ENCODE measurements at regions not wholly inside any gene's neighbourhood (a gene's known extent, or its start where the extent isn't known, plus 50 kb on each side); places are given as distances from the start of the nearest gene placed in this dataset.

- Histone ChIP-seq H3K27ac (ENCODE audit: extremely low read depth, low read depth, low read length) (no peak overlapping the region), H3K27me3 (ENCODE audit: control insufficient read depth in 2 of 2, insufficient read depth in 2 of 2, low read length in 2 of 2) (no peaks in the 10 kb centered on the region), H3K4me2 (ENCODE audit: insufficient read depth, low read length) (no peak overlapping the region), H3K36me3 (ENCODE audit: control insufficient read depth, insufficient read depth, low read length) (no peaks in the 10 kb centered on the region), H3K4me3 (no peak overlapping the region), H3K9ac (ENCODE audit: insufficient read depth in 1 of 2, low read depth in 2 of 2, low read length in 2 of 2) (no peak overlapping the region), H3K9me1 (ENCODE audit: control insufficient read depth, insufficient read depth, low read length) (no peaks in the 10 kb centered on the region), H2AFZ (ENCODE audit: low read depth, low read length) (no peak overlapping the region), H3K79me2 (ENCODE audit: control insufficient read depth, insufficient read depth, low read length) (no peaks in the 10 kb centered on the region), H4K20me1 (replicated peaks; ENCODE audit: control insufficient read depth, insufficient read depth, low read length) (no peaks in the 10 kb centered on the region), H3K4me1 (replicated peaks in 1 of 2; ENCODE audit: control insufficient read depth in 2 of 2, insufficient read depth in 2 of 2, low read length in 2 of 2) (no peaks in the 10 kb centered on the region), H3K9me3 (replicated peaks; ENCODE audit: control insufficient read depth, insufficient read depth, low read depth, low read length) (no peaks in the 10 kb centered on the region)
- DNase-seq (ENCODE audit: extremely low read depth in 1 of 4, low spot score in 3 of 4) (no peak), FAIRE-seq (no peak), ATAC-seq (no peak)
- ChIA-PET CTCF (ENCODE audit: low intra/inter-chr PET ratio) (no interaction called here), POLR2A (no interaction called here)
- intact Hi-C loops (cut with micrococcal nuclease) (no loop called here), in situ Hi-C loops (cut with MboI) (no loop called here)
- 0% methylated on average over 2 of the region's 2 CpGs for WGBS (ENCODE audit: insufficient coverage, low coverage, missing lambda C conversion rate)
- TF ChIP-seq EP300 (IDR thresholded peaks at IDR 0.05; ENCODE audit: low read length) (no peak), CTCF (IDR thresholded peaks at IDR 0.05 in 2 of 3, conservative IDR thresholded peaks at IDR 0.05 in 1 of 3; ENCODE audit: insufficient read depth in 2 of 3, low read depth in 1 of 3, low read length in 3 of 3) (no peak)
- no TSS peak for BruUV-seq (replicated peaks)
Measured at GRCh38 chr2:220014961-220015360, 387.5 kb downstream of the SLC4A3 start.

GRCh38 chr2:220015576-220015975 is 388.1 kb downstream of the SLC4A3 start:
- H3K79me2 ChIP-seq (ENCODE audit: control insufficient read depth, insufficient read depth, low read length): no peaks in the 10 kb centered on the region
- 0% methylated on average over 1 of the region's 1 CpG for WGBS (ENCODE audit: insufficient coverage, low coverage, missing lambda C conversion rate)
- no peak for DNase-seq (ENCODE audit: extremely low read depth in 1 of 4, low spot score in 3 of 4)
- H3K9ac ChIP-seq (ENCODE audit: insufficient read depth in 1 of 2, low read depth in 2 of 2, low read length in 2 of 2): no peak overlapping the region
- no peaks in the 10 kb centered on the region for H3K36me3 ChIP-seq (ENCODE audit: control insufficient read depth, insufficient read depth, low read length)
- no TSS peak for BruUV-seq (replicated peaks)
- in situ Hi-C loops (cut with MboI) (no loop called here), intact Hi-C loops (cut with micrococcal nuclease) (no loop called here)
- no peaks in the 10 kb centered on the region for H3K4me1 ChIP-seq (replicated peaks in 1 of 2; ENCODE audit: control insufficient read depth in 2 of 2, insufficient read depth in 2 of 2, low read length in 2 of 2)
- H3K9me3 ChIP-seq (replicated peaks; ENCODE audit: control insufficient read depth, insufficient read depth, low read depth, low read length): no peaks in the 10 kb centered on the region
- no peak for FAIRE-seq
- no peaks in the 10 kb centered on the region for H4K20me1 ChIP-seq (replicated peaks; ENCODE audit: control insufficient read depth, insufficient read depth, low read length)
- no peak overlapping the region for H3K4me3 ChIP-seq
- no peak for TF ChIP-seq TAL1 (IDR thresholded peaks at IDR 0.05)
- H3K4me2 ChIP-seq (ENCODE audit: insufficient read depth, low read length): no peak overlapping the region
- no peak overlapping the region for H2AFZ ChIP-seq (ENCODE audit: low read depth, low read length)
- POLR2A ChIA-PET: interaction anchor here (0.5 kb wide), 1 partner anchor 103 kb away, joined by 3 read pairs; no protein-coding TSS in a partner anchor
- H3K27me3 ChIP-seq (ENCODE audit: control insufficient read depth in 2 of 2, insufficient read depth in 2 of 2, low read length in 2 of 2): no peaks in the 10 kb centered on the region
- H3K9me1 ChIP-seq (ENCODE audit: control insufficient read depth, insufficient read depth, low read length): no peaks in the 10 kb centered on the region
- no peak for ATAC-seq
- CTCF ChIA-PET (ENCODE audit: low intra/inter-chr PET ratio): no interaction called here
- no peak overlapping the region for H3K27ac ChIP-seq (ENCODE audit: extremely low read depth, low read depth, low read length)

All from K562 (cell line).